HUES6 (cell line): ENCODE measurements at regions not wholly inside any gene's neighbourhood (a gene's known extent, or its start where the extent isn't known, plus 50 kb on each side); places are given as distances from the start of the nearest gene placed in this dataset.

Source experiments
- H3K27ac ChIP-seq: 2 replicates; pipeline ENCODE4 v1.7.0; 2013; ENCODE audit warnings: low read depth, mild to moderate bottlenecking, low read length, inconsistent platforms
- H3K27me3 ChIP-seq: 2 replicates; pipeline ENCODE4 v1.6.1; 2013; ENCODE audit warnings: low read length; ENCODE audit not compliant: control insufficient read depth, insufficient read depth
- H3K36me3 ChIP-seq: 2 replicates; pipeline ENCODE4 v1.6.1; 2013; ENCODE audit warnings: low read length; ENCODE audit not compliant: control insufficient read depth, insufficient read depth
- H3K4me1 ChIP-seq: 2 replicates; pipeline ENCODE4 v1.6.1; 2013; ENCODE audit warnings: low read length; ENCODE audit not compliant: control insufficient read depth, insufficient read depth
- H3K4me3 ChIP-seq: 2 replicates; pipeline ENCODE4 v1.5.1; 2013; ENCODE audit warnings: low read depth, low read length
- H3K9ac ChIP-seq: one replicate; pipeline ENCODE4 v1.6.1; 2013; ENCODE audit warnings: mild to moderate bottlenecking, low read length
- H3K9me3 ChIP-seq: 2 replicates; pipeline ENCODE4 v1.6.1; 2013; ENCODE audit warnings: low read depth, low read length; ENCODE audit not compliant: control insufficient read depth, insufficient read depth

DNA sequence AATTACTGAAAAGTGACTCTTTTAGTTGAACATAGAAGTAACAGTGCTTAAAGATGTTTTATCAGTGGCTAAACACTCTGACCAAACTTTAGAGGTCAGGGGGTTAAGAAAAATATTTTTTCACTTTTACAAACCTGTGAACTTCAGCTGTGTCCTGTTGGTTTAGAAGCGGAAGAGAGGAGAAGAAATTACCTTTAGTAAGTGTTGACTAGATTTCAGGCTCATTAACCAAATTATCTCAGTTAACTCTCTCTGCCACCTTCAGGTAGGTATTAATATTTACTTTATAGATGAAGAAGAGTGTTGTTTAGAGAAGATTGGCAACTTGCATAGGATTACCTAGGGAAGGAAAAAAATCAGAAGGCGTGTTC lies 151.9 kb upstream of the CMC1 start:
- H3K36me3 ChIP-seq, result no peaks in the 10 kb centered on the region
- H3K4me1 ChIP-seq, result no peaks in the 10 kb centered on the region
- H3K27ac ChIP-seq, result no peak overlapping the region
- peaks cover 28% of the 10 kb centered on the region for H3K9me3 ChIP-seq
- H3K9ac ChIP-seq, result no peak overlapping the region
- H3K4me3 ChIP-seq, result no peak overlapping the region
- no peaks in the 10 kb centered on the region for H3K27me3 ChIP-seq

DNA sequence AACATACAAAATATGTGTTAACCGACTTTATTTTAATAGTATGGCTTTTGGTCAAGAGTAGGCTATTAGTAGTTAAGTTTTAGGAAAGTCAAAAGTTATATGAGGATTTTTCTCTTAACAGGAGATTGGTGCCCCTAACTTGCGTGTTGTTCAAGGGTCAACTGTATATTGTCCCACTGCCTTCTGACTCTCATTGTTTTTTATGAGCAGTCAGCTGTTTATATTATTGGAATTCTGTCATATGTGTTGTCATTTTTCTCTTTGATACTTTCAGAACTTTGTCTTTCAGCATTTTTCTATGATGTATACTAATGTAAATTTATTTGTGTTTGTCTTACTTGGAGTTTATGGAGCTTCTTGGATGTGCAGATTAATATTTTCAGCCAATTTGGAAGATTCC lies 142.1 kb upstream of the CMC1 start:
- no peak overlapping the region for H3K27ac ChIP-seq
- H3K4me3 ChIP-seq, result no peak overlapping the region
- H3K9me3 ChIP-seq, result peaks cover 28% of the 10 kb centered on the region
- H3K9ac ChIP-seq, result no peak overlapping the region
- no peaks in the 10 kb centered on the region for H3K4me1 ChIP-seq
- H3K36me3 ChIP-seq, result no peaks in the 10 kb centered on the region
- no peaks in the 10 kb centered on the region for H3K27me3 ChIP-seq

DNA sequence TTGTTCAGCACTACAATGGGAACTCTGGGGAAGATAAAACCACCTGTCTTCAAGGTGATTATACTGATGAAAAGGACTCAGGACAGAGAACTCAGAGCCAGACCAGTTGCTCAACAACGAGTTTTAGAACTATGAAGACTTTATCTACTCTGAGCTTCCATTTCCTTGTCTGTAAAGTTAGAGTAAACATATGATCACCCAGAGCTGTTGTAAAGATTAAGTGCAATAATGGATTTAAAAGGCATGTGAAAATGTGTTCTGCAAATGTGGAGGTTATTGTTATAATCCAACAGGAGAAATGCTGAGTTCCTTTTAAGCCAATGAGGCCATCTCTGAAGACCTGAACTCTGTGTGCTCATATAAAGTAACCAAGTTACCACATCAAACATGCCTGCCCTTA lies 139.7 kb upstream of the CMC1 start:
- Histone ChIP-seq H3K27me3 (no peaks in the 10 kb centered on the region), H3K27ac (no peak overlapping the region), H3K36me3 (no peaks in the 10 kb centered on the region), H3K9ac (no peak overlapping the region), H3K4me1 (no peaks in the 10 kb centered on the region), H3K9me3 (peaks cover 21% of the 10 kb centered on the region), H3K4me3 (no peak overlapping the region)

DNA sequence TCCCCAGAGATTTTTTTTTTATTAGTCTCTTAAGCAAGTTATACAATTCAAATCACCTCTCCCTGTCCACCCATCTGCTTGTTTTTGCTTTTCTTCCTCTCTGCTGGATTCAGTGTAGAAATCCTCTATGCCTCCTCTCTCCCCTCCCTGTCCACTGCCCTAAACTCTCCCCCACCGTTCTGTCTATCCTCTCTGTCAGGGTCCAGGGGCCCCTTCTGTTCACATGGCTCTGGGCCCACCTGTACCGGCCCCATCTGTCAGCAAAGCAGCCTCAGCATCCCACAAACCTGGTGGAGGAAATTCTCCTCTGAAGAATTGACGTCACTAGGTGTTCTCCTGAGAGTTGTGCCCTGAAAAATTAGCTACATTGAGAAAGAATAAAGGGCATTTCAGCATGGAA lies 137.6 kb upstream of the CMC1 start:
- H3K9ac ChIP-seq, result no peak overlapping the region
- H3K27me3 ChIP-seq, result no peaks in the 10 kb centered on the region
- H3K36me3 ChIP-seq, result no peaks in the 10 kb centered on the region
- H3K27ac ChIP-seq, result no peak overlapping the region
- peaks cover 20% of the 10 kb centered on the region for H3K9me3 ChIP-seq
- H3K4me1 ChIP-seq, result no peaks in the 10 kb centered on the region
- no peak overlapping the region for H3K4me3 ChIP-seq

DNA sequence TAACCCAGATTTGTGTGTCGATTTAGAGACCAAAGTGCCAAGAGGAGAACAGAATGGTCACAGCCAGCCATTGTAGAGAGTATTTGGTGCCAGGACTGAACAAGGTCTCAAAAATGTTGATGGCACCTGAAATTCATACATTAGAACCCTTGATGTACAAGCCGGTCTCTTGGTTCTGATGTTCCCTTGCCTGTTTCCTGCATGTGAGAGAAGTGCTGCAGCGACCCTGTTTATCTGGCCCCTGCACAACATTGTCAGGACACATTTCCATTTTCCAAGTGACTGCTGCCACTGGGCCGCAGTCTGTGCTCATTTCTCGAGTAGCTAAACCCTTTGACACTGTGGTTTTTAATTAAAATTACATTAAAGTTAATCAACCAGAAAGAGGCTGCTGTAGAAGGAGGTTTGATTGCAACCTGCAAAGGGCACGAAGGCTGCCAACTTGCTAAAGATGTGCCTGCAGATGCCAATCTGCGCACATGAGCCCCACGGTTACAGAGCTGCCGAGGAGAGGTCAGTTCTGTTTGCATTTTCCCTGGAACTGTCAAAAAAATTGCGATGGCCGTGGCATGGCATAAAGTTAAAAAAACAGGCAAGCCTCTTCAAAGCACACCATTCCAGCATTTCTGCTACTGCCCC lies 136.4 kb upstream of the CMC1 start:
- Histone ChIP-seq H3K27ac (no peak overlapping the region), H3K27me3 (no peaks in the 10 kb centered on the region), H3K4me3 (no peak overlapping the region), H3K36me3 (no peaks in the 10 kb centered on the region), H3K4me1 (no peaks in the 10 kb centered on the region), H3K9me3 (peaks cover 10% of the 10 kb centered on the region; the same call in 1 of the 2 replicates), H3K9ac (no peak overlapping the region)

DNA sequence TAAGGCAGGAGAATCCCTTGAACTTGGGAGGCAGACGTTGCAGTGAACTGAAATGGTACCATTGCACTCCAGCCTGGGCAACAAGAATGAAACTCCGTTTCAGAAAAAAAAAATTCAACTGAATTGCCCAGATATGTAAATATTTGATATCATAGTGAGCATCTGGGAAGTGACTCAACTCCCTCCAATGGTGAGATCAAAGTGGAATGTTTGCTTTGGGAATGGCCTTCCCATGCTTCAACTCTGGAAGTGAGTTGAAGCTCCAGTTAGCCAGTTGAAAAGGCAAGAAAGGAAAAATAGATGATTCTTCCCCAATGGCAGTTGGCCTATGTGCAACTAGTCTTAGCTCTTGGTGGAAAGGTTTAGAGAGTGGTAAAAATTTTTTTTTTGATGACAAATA lies 131.6 kb upstream of the CMC1 start:
- peaks cover 11% of the 10 kb centered on the region for H3K9me3 ChIP-seq
- no peaks in the 10 kb centered on the region for H3K4me1 ChIP-seq
- H3K27ac ChIP-seq, result no peak overlapping the region
- H3K4me3 ChIP-seq, result no peak overlapping the region
- no peaks in the 10 kb centered on the region for H3K36me3 ChIP-seq
- no peak overlapping the region for H3K9ac ChIP-seq
- no peaks in the 10 kb centered on the region for H3K27me3 ChIP-seq

DNA sequence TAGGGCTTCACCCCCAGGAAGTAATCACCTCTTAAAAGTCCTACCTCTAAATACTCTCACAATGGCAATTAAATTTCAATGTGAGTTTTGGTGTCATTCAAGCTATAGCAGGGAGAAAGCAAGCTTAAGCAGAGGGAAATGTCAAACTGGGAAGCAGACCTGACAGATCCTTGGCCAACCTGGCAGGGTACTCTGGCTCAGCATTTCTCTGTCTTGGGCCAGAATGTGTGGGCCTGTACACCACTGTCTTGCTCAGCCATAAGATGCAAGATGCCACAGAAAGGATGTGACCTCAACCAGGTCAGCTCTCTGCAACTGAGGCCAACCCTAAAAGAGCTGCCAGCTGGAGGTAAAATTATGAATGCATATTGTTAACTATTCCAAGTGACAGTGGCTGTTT lies 130.6 kb upstream of the CMC1 start:
- H3K27me3 ChIP-seq, result no peaks in the 10 kb centered on the region

DNA sequence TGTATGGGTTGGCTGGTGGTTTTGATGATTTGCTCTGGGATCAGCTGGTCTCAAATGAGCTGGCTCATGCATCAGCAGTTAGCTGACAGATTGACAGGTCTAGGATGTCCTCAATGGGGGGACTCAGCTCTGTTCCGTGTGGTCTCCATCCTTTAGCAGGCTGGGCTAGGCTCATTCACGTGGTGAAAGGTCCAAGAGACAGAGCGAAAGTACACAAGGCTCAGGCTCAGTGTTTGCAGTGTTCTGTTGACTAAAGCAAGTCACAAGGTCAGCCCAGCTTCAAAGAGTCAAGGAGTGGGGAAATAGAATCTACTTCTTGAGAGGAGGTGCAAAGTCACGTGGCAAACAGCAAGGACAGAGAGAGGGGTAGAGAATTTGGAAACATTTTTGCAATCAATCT lies 126.5 kb upstream of the CMC1 start:
- no peak overlapping the region for H3K27ac ChIP-seq
- H3K36me3 ChIP-seq, result no peaks in the 10 kb centered on the region
- no peak overlapping the region for H3K4me3 ChIP-seq
- no peak overlapping the region for H3K9ac ChIP-seq
- H3K9me3 ChIP-seq, result peaks cover 19% of the 10 kb centered on the region
- H3K4me1 ChIP-seq, result peaks cover 13% of the 10 kb centered on the region; the same call in 1 of the 2 replicates
- H3K27me3 ChIP-seq, result no peaks in the 10 kb centered on the region

More for the DNA sequence above, 130.6 kb upstream of the CMC1 start:
- no peaks in the 10 kb centered on the region for H3K4me1 ChIP-seq
- no peaks in the 10 kb centered on the region for H3K36me3 ChIP-seq
- no peak overlapping the region for H3K9ac ChIP-seq
- H3K4me3 ChIP-seq, result no peak overlapping the region
- peaks cover 19% of the 10 kb centered on the region for H3K9me3 ChIP-seq
- H3K27ac ChIP-seq, result no peak overlapping the region

DNA sequence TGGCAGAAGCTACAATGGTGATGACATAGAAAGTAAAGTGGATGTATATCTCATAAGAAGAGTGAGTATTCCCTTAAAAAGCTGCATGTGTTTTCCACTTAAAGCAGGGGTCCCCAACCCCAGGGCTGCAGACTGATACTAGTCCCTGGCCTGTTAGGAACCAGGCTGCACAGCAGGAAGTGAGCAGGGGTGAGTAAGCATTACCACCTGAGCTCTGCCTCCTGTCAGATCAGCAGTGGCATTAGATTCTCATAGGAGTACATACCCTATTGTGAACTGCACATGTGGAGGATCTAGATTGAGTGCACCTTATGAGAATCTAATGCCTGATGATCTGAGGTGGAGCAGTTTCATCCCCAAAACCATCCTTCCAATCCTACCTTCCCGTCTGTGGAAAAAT lies 126.1 kb upstream of the CMC1 start:
- H3K27ac ChIP-seq, result no peak overlapping the region
- H3K27me3 ChIP-seq, result no peaks in the 10 kb centered on the region
- H3K9me3 ChIP-seq, result peaks cover 19% of the 10 kb centered on the region
- no peak overlapping the region for H3K9ac ChIP-seq
- peaks cover 13% of the 10 kb centered on the region; the same call in 1 of the 2 replicates for H3K4me1 ChIP-seq
- no peaks in the 10 kb centered on the region for H3K36me3 ChIP-seq
- no peak overlapping the region for H3K4me3 ChIP-seq

DNA sequence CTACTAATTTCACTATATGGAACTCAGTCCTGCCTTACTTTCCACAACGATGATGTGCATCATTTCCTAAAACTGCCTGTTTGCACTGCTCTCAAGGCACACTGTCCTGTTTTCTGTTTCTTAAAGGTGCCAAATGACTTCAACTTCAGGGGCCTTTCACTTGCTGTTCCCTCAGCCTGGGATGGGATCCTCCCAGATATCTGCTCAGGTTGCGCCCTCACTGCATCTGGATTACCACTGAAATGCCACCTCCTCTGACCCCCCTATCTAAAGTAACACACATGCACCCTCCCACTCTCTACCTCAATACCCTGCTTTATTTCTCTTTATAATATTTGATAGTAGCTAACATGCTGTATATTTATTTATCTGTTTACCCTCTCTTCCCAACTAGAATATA lies 123.8 kb upstream of the CMC1 start:
- Histone ChIP-seq H3K4me3 (no peak overlapping the region), H3K27me3 (no peaks in the 10 kb centered on the region), H3K9ac (no peak overlapping the region), H3K36me3 (no peaks in the 10 kb centered on the region), H3K27ac (no peak overlapping the region), H3K9me3 (peaks cover 14% of the 10 kb centered on the region), H3K4me1 (peaks cover 13% of the 10 kb centered on the region; the same call in 1 of the 2 replicates)

DNA sequence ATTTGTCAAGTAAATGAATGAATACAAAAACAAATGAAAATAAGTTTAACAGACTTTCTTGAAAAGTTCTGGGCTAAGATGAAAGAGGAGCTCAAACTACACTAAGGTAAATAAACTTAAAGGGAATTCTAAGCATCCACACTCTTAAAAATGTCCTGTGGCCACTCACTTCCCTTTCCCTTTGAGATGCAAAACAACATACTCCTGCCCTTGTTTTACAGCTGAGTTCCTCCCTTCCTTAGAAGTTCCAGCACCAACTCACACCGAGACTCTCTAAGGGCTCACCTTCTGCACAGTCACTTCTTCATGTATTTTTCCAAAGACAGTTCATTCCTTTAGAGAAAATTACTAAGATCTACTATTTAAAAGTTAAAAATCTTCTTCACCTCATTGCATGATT lies 123.3 kb upstream of the CMC1 start:
- no peaks in the 10 kb centered on the region for H3K27me3 ChIP-seq
- H3K9ac ChIP-seq, result no peak overlapping the region
- peaks cover 14% of the 10 kb centered on the region for H3K9me3 ChIP-seq
- H3K4me1 ChIP-seq, result peaks cover 13% of the 10 kb centered on the region; the same call in 1 of the 2 replicates
- no peaks in the 10 kb centered on the region for H3K36me3 ChIP-seq
- H3K27ac ChIP-seq, result no peak overlapping the region
- H3K4me3 ChIP-seq, result no peak overlapping the region

DNA sequence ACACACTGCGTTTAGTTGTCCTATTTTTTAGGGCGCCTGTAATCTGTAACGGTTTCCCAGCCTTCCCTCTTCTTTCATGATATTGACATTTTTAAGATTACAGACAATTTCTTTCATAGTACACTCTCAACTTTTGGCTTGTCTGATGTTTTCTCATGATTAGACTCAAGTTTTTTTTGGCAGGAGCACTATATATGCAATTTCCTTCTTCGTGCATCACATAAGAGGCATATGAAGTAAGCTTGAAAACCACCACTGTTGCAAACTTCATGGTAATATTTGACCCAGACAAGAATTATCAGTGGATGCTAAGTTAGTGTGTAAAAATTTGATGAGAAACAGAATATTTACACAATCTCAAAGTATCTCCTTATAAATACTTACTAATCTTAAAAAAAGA lies 119.2 kb upstream of the CMC1 start:
- no peak overlapping the region for H3K4me3 ChIP-seq
- H3K36me3 ChIP-seq, result no peaks in the 10 kb centered on the region
- H3K4me1 ChIP-seq, result peaks cover 13% of the 10 kb centered on the region; the same call in 1 of the 2 replicates
- no peak overlapping the region for H3K27ac ChIP-seq
- no peaks in the 10 kb centered on the region for H3K9me3 ChIP-seq
- H3K27me3 ChIP-seq, result no peaks in the 10 kb centered on the region
- no peak overlapping the region for H3K9ac ChIP-seq
